ENCODE measurements at regions not wholly inside any gene's neighbourhood (a gene's known extent, or its start where the extent isn't known, plus 50 kb on each side); places are given as distances from the start of the nearest gene placed in this dataset.

DNA sequence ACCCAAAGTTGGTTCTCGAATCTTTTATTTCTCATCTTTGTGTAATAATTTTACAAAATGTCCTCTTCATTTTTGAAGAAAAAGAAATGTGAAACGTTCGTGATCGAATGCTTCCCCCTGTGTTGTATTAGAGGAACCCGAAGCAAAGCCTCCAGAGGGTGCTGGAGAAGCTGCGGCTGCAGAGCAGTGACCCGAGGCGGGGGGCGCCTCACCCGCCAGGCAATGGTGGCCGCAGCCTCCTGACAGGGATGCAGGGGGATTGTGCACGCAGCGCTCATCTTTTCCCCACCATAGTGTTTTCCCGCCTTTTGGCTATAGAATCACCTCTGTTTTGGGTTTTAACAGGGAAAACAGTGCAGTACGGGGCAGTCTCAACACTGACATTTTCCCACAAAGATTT lies 307.5 kb upstream of the ANKRD30A start:
- H3K4me3 ChIP-seq = no peak overlapping the region
- no peaks in the 10 kb centered on the region for H3K36me3 ChIP-seq
- H3K4me1 ChIP-seq = no peaks in the 10 kb centered on the region
- H3K27ac ChIP-seq = no peak overlapping the region
- ATAC-seq = no peak
- in situ Hi-C loops (cut with MboI; ENCODE audit: low sequenced_read_pairs in 4 of 4) (no loop called here), intact Hi-C loops (cut with DNase I; ENCODE audit: low total_unique reads) (no loop called here)
- TF ChIP-seq POLR2A (IDR thresholded peaks at IDR 0.05) (no peak), CTCF (IDR thresholded peaks at IDR 0.05 in 4 of 5, conservative IDR thresholded peaks at IDR 0.05 in 1 of 5) (no peak)
- H3K9me3 ChIP-seq = no peaks in the 10 kb centered on the region
- DNase-seq = no peak
- H3K27me3 ChIP-seq = no peaks in the 10 kb centered on the region

GRCh38 chr10:36808625-36809362 lies 316.6 kb upstream of the ANKRD30A start:
- Histone ChIP-seq H3K36me3 (no peaks in the 10 kb centered on the region), H3K27me3 (no peaks in the 10 kb centered on the region), H3K4me3 (no peak overlapping the region), H3K4me1 (no peaks in the 10 kb centered on the region), H3K27ac (no peak overlapping the region), H3K9me3 (no peaks in the 10 kb centered on the region)
- intact Hi-C loops (cut with DNase I; ENCODE audit: low total_unique reads) = no loop called here
- in situ Hi-C loops (cut with MboI; ENCODE audit: low sequenced_read_pairs in 4 of 4) = no loop called here
- DNase-seq (no peak), ATAC-seq (no peak)
- no peak for TF ChIP-seq CTCF (IDR thresholded peaks at IDR 0.05 in 4 of 5, conservative IDR thresholded peaks at IDR 0.05 in 1 of 5)
- TF ChIP-seq POLR2A (IDR thresholded peaks at IDR 0.05) = no peak

- no peak for DNase-seq
- Histone ChIP-seq H3K4me3 (no peak overlapping the region), H3K27ac (no peak overlapping the region), H3K9me3 (no peaks in the 10 kb centered on the region), H3K4me1 (no peaks in the 10 kb centered on the region), H3K36me3 (no peaks in the 10 kb centered on the region), H3K27me3 (no peaks in the 10 kb centered on the region)
- intact Hi-C loops (cut with DNase I; ENCODE audit: low total_unique reads) = no loop called here
- in situ Hi-C loops (cut with MboI; ENCODE audit: low sequenced_read_pairs in 4 of 4) = no loop called here
- ATAC-seq = no peak
- TF ChIP-seq CTCF (IDR thresholded peaks at IDR 0.05 in 4 of 5, conservative IDR thresholded peaks at IDR 0.05 in 1 of 5) = no peak
These were observed 322.2 kb upstream of the ANKRD30A start for GRCh38 chr10:36803229-36803628.

DNA sequence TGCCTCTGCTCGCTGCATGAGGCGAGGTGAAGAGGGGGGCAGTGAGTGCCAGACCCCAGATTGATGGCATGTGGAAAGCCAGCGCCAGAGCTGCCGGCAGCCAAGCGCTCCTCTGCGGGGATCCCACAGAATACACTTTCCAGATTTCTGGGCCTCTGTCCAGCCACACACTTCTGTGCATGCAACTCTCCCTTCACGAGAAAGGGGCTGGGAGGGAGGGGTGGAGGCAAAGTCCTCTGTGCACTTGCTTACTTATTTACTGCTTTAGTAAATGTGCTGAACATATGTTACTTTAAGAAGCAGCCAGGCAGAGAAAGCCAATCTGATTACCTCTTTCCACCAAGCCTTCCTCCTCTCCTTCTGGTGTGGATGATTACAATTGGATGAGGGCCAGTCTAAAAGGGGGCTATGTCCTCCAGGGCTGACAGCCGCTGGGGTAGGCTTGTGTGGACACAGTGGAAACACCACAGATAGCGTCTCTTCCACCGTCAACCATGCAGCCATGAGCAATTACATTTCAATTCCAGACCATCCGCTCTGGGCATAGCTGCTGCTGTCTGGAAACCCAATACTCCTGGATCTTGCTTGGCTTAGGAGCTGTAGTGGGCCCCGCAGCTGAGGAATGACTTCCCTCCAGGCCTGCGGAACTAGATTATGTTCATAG lies 322.8 kb upstream of the ANKRD30A start:
- H3K27ac ChIP-seq = no peak overlapping the region
- no peaks in the 10 kb centered on the region for H3K27me3 ChIP-seq
- intact Hi-C loops (cut with DNase I; ENCODE audit: low total_unique reads) = no loop called here
- ATAC-seq (no peak), DNase-seq (no peak)
- H3K4me1 ChIP-seq = no peaks in the 10 kb centered on the region
- no peak overlapping the region for H3K4me3 ChIP-seq
- no peaks in the 10 kb centered on the region for H3K36me3 ChIP-seq
- TF ChIP-seq CTCF (IDR thresholded peaks at IDR 0.05 in 4 of 5, conservative IDR thresholded peaks at IDR 0.05 in 1 of 5) = no peak
- no peak for TF ChIP-seq POLR2A (IDR thresholded peaks at IDR 0.05)
- in situ Hi-C loops (cut with MboI; ENCODE audit: low sequenced_read_pairs in 4 of 4) = no loop called here
- H3K9me3 ChIP-seq = no peaks in the 10 kb centered on the region

Data from gastrocnemius medialis (tissue), 4 donors.